ENCODE measurements at regions not wholly inside any gene's neighbourhood (a gene's known extent, or its start where the extent isn't known, plus 50 kb on each side); places are given as distances from the start of the nearest gene placed in this dataset.

GRCh38 chr3:168612671-168613070 is 516.9 kb upstream of the GOLIM4 start:
- TF ChIP-seq MEF2A (IDR thresholded peaks at IDR 0.05; ENCODE audit: borderline replicate concordance, low read depth) (no peak), REST (IDR thresholded peaks at IDR 0.05; ENCODE audit: low read depth, low read length) (no peak), TEAD4 (IDR thresholded peaks at IDR 0.05; ENCODE audit: borderline replicate concordance, insufficient read depth) (no peak)

Measured in SK-N-SH (cell line).